ENCODE measurements at regions not wholly inside any gene's neighbourhood (a gene's known extent, or its start where the extent isn't known, plus 50 kb on each side); places are given as distances from the start of the nearest gene placed in this dataset.
A peak's percentile ranks its signal among the peaks of the same experiment; 100 is the strongest.

GRCh38 chr2:67309281-67309680 lies 87.9 kb upstream of the ETAA1 start:
- Histone ChIP-seq H3K4me1 (ENCODE audit: control insufficient read depth, insufficient read depth, low read length) (no peaks in the 10 kb centered on the region), H3K36me3 (ENCODE audit: control insufficient read depth, insufficient read depth, low read length) (no peaks in the 10 kb centered on the region), H3K27me3 (ENCODE audit: control insufficient read depth, insufficient read depth, low read length) (no peaks in the 10 kb centered on the region), H3K9ac (ENCODE audit: low read length) (no peak overlapping the region), H3K27ac (ENCODE audit: low read depth, low read length) (no peak overlapping the region), H3K4me3 (ENCODE audit: low read length) (no peak overlapping the region)

- H3K4me3 ChIP-seq (ENCODE audit: low read length) = no peak overlapping the region
- no peak overlapping the region for H3K27ac ChIP-seq (ENCODE audit: low read depth, low read length)
- H3K36me3 ChIP-seq (ENCODE audit: control insufficient read depth, insufficient read depth, low read length) = no peaks in the 10 kb centered on the region
- no peaks in the 10 kb centered on the region for H3K27me3 ChIP-seq (ENCODE audit: control insufficient read depth, insufficient read depth, low read length)
- no peak overlapping the region for H3K9ac ChIP-seq (ENCODE audit: low read length)
- H3K4me1 ChIP-seq (ENCODE audit: control insufficient read depth, insufficient read depth, low read length) = no peaks in the 10 kb centered on the region
These were observed 85.6 kb upstream of the ETAA1 start for GRCh38 chr2:67311536-67311935.

- no peak overlapping the region for H3K4me3 ChIP-seq (ENCODE audit: low read length)
- H3K27me3 ChIP-seq (ENCODE audit: control insufficient read depth, insufficient read depth, low read length) = no peaks in the 10 kb centered on the region
- H3K36me3 ChIP-seq (ENCODE audit: control insufficient read depth, insufficient read depth, low read length) = no peaks in the 10 kb centered on the region
- no peak overlapping the region for H3K9ac ChIP-seq (ENCODE audit: low read length)
- no peaks in the 10 kb centered on the region for H3K4me1 ChIP-seq (ENCODE audit: control insufficient read depth, insufficient read depth, low read length)
- no peak overlapping the region for H3K27ac ChIP-seq (ENCODE audit: low read depth, low read length)
These were observed 84.3 kb upstream of the ETAA1 start for GRCh38 chr2:67312871-67313270.

- Histone ChIP-seq H3K27me3 (ENCODE audit: control insufficient read depth, insufficient read depth, low read length) (no peaks in the 10 kb centered on the region), H3K4me1 (ENCODE audit: control insufficient read depth, insufficient read depth, low read length) (no peaks in the 10 kb centered on the region), H3K27ac (ENCODE audit: low read depth, low read length) (no peak overlapping the region), H3K4me3 (ENCODE audit: low read length) (no peak overlapping the region), H3K36me3 (ENCODE audit: control insufficient read depth, insufficient read depth, low read length) (no peaks in the 10 kb centered on the region), H3K9ac (ENCODE audit: low read length) (no peak overlapping the region)
These were observed 83.6 kb upstream of the ETAA1 start for GRCh38 chr2:67313536-67313935.

GRCh38 chr2:67318031-67318430 lies 79.1 kb upstream of the ETAA1 start:
- H3K27ac ChIP-seq (ENCODE audit: low read depth, low read length) = peak overlapping the region; percentile 41
- H3K36me3 ChIP-seq (ENCODE audit: control insufficient read depth, insufficient read depth, low read length) = no peaks in the 10 kb centered on the region
- no peaks in the 10 kb centered on the region for H3K27me3 ChIP-seq (ENCODE audit: control insufficient read depth, insufficient read depth, low read length)
- peaks cover 7% of the 10 kb centered on the region for H3K4me1 ChIP-seq (ENCODE audit: control insufficient read depth, insufficient read depth, low read length)
- no peak overlapping the region for H3K9ac ChIP-seq (ENCODE audit: low read length)
- no peak overlapping the region for H3K4me3 ChIP-seq (ENCODE audit: low read length)

GRCh38 chr2:67318563-67318962 lies 78.6 kb upstream of the ETAA1 start:
- Histone ChIP-seq H3K27me3 (ENCODE audit: control insufficient read depth, insufficient read depth, low read length) (no peaks in the 10 kb centered on the region), H3K4me3 (ENCODE audit: low read length) (no peak overlapping the region), H3K9ac (ENCODE audit: low read length) (no peak overlapping the region), H3K27ac (ENCODE audit: low read depth, low read length) (no peak overlapping the region), H3K36me3 (ENCODE audit: control insufficient read depth, insufficient read depth, low read length) (no peaks in the 10 kb centered on the region), H3K4me1 (ENCODE audit: control insufficient read depth, insufficient read depth, low read length) (peaks cover 12% of the 10 kb centered on the region)

GRCh38 chr2:67318993-67319481 lies 78.1 kb upstream of the ETAA1 start:
- Histone ChIP-seq H3K27me3 (ENCODE audit: control insufficient read depth, insufficient read depth, low read length) (no peaks in the 10 kb centered on the region), H3K9ac (ENCODE audit: low read length) (no peak overlapping the region), H3K27ac (ENCODE audit: low read depth, low read length) (no peak overlapping the region), H3K4me3 (ENCODE audit: low read length) (no peak overlapping the region), H3K4me1 (ENCODE audit: control insufficient read depth, insufficient read depth, low read length) (peaks cover 15% of the 10 kb centered on the region), H3K36me3 (ENCODE audit: control insufficient read depth, insufficient read depth, low read length) (no peaks in the 10 kb centered on the region)

GRCh38 chr2:67320861-67321587 lies 76.1 kb upstream of the ETAA1 start:
- Histone ChIP-seq H3K27me3 (ENCODE audit: control insufficient read depth, insufficient read depth, low read length) (no peaks in the 10 kb centered on the region), H3K4me3 (ENCODE audit: low read length) (no peak overlapping the region), H3K4me1 (ENCODE audit: control insufficient read depth, insufficient read depth, low read length) (peaks cover 15% of the 10 kb centered on the region), H3K27ac (ENCODE audit: low read depth, low read length) (peak overlapping the region; percentile 16), H3K9ac (ENCODE audit: low read length) (no peak overlapping the region), H3K36me3 (ENCODE audit: control insufficient read depth, insufficient read depth, low read length) (no peaks in the 10 kb centered on the region)

- no peak overlapping the region for H3K4me3 ChIP-seq (ENCODE audit: low read length)
- no peak overlapping the region for H3K9ac ChIP-seq (ENCODE audit: low read length)
- peak overlapping the region; percentile 18 for H3K27ac ChIP-seq (ENCODE audit: low read depth, low read length)
- H3K27me3 ChIP-seq (ENCODE audit: control insufficient read depth, insufficient read depth, low read length) = no peaks in the 10 kb centered on the region
- no peaks in the 10 kb centered on the region for H3K36me3 ChIP-seq (ENCODE audit: control insufficient read depth, insufficient read depth, low read length)
- peaks cover 15% of the 10 kb centered on the region for H3K4me1 ChIP-seq (ENCODE audit: control insufficient read depth, insufficient read depth, low read length)
These were observed 75.6 kb upstream of the ETAA1 start for GRCh38 chr2:67321588-67321903.

- Histone ChIP-seq H3K27me3 (ENCODE audit: control insufficient read depth, insufficient read depth, low read length) (no peaks in the 10 kb centered on the region), H3K4me3 (ENCODE audit: low read length) (no peak overlapping the region), H3K9ac (ENCODE audit: low read length) (no peak overlapping the region), H3K36me3 (ENCODE audit: control insufficient read depth, insufficient read depth, low read length) (no peaks in the 10 kb centered on the region), H3K4me1 (ENCODE audit: control insufficient read depth, insufficient read depth, low read length) (peaks cover 15% of the 10 kb centered on the region), H3K27ac (ENCODE audit: low read depth, low read length) (peak overlapping the region; percentile 74)
These were observed 74.7 kb upstream of the ETAA1 start for GRCh38 chr2:67322353-67323001.

- H3K9ac ChIP-seq (ENCODE audit: low read length) = no peak overlapping the region
- no peaks in the 10 kb centered on the region for H3K36me3 ChIP-seq (ENCODE audit: control insufficient read depth, insufficient read depth, low read length)
- H3K27ac ChIP-seq (ENCODE audit: low read depth, low read length) = peak overlapping the region; percentile 46
- H3K27me3 ChIP-seq (ENCODE audit: control insufficient read depth, insufficient read depth, low read length) = no peaks in the 10 kb centered on the region
- no peak overlapping the region for H3K4me3 ChIP-seq (ENCODE audit: low read length)
- H3K4me1 ChIP-seq (ENCODE audit: control insufficient read depth, insufficient read depth, low read length) = peaks cover 15% of the 10 kb centered on the region
These were observed 73.7 kb upstream of the ETAA1 start for GRCh38 chr2:67323209-67323991.

GRCh38 chr2:67329513-67329912 lies 67.6 kb upstream of the ETAA1 start:
- Histone ChIP-seq H3K27me3 (ENCODE audit: control insufficient read depth, insufficient read depth, low read length) (no peaks in the 10 kb centered on the region), H3K9ac (ENCODE audit: low read length) (no peak overlapping the region), H3K4me1 (ENCODE audit: control insufficient read depth, insufficient read depth, low read length) (no peaks in the 10 kb centered on the region), H3K36me3 (ENCODE audit: control insufficient read depth, insufficient read depth, low read length) (no peaks in the 10 kb centered on the region), H3K4me3 (ENCODE audit: low read length) (no peak overlapping the region), H3K27ac (ENCODE audit: low read depth, low read length) (no peak overlapping the region)

All from rectal smooth muscle tissue (tissue), 1 donor.